NB4 (cell line): ENCODE measurements at regions not wholly inside any gene's neighbourhood (a gene's known extent, or its start where the extent isn't known, plus 50 kb on each side); places are given as distances from the start of the nearest gene placed in this dataset.

ENCODE experiments used
- DNase-seq: peaks from one replicate; pipeline ENCODE4 v3.0.0; 2010; ENCODE audit warnings: low read depth
- H3K4me3 ChIP-seq: one replicate; pipeline ENCODE4 v1.5.1; 2011; ENCODE audit warnings: mild to moderate bottlenecking, low read depth, low read length, moderate library complexity
- MYC ChIP-seq: IDR thresholded peaks from 2 replicates; pipeline ENCODE4 v1.6.1; 2011; ENCODE audit warnings: low read depth, low read length
- POLR2A ChIP-seq: IDR thresholded peaks from 2 replicates; pipeline ENCODE4 v1.6.1; 2011; ENCODE audit warnings: mild to moderate bottlenecking; ENCODE audit not compliant: insufficient read length; ENCODE audit errors: extremely low read depth
- TF ChIP-seq, protein P1 (sequence below): IDR thresholded peaks from one replicate; pipeline ENCODE4 v1.5.1; 2012; ENCODE audit warnings: low read depth, low read length
- TF ChIP-seq, protein P2 (sequence below): IDR thresholded peaks from 2 replicates; pipeline ENCODE4 v1.6.1; 2011; ENCODE audit warnings: low read depth, low read length

DNA sequence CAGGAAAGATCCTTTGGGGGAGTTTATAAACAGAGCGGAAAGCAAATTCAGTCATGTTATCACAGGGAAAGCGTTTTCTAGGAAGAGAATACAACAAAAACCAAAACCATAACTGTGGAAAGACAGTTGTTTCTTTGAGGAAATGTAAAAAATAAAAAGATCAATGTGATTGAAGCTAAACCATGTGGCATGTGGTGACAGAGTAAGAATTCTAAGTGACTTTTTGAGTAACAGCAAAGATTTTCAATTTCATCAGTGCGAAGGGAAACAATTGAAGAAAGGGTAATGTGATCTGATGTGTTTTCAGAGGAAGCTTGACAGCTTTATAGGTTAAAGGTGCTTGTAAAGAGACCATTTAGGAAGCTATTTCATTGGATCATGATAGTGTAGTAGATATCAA is 575.9 kb upstream of the CHORDC1 start:
- H3K4me3 ChIP-seq = no peak overlapping the region
- TF ChIP-seq MYC (no peak), POLR2A (no peak)
- TF ChIP-seq, protein P1, sequence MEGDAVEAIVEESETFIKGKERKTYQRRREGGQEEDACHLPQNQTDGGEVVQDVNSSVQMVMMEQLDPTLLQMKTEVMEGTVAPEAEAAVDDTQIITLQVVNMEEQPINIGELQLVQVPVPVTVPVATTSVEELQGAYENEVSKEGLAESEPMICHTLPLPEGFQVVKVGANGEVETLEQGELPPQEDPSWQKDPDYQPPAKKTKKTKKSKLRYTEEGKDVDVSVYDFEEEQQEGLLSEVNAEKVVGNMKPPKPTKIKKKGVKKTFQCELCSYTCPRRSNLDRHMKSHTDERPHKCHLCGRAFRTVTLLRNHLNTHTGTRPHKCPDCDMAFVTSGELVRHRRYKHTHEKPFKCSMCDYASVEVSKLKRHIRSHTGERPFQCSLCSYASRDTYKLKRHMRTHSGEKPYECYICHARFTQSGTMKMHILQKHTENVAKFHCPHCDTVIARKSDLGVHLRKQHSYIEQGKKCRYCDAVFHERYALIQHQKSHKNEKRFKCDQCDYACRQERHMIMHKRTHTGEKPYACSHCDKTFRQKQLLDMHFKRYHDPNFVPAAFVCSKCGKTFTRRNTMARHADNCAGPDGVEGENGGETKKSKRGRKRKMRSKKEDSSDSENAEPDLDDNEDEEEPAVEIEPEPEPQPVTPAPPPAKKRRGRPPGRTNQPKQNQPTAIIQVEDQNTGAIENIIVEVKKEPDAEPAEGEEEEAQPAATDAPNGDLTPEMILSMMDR = no peak
- TF ChIP-seq, protein P2, sequence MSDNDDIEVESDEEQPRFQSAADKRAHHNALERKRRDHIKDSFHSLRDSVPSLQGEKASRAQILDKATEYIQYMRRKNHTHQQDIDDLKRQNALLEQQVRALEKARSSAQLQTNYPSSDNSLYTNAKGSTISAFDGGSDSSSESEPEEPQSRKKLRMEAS = no peak
- DNase-seq = no peak

DNA sequence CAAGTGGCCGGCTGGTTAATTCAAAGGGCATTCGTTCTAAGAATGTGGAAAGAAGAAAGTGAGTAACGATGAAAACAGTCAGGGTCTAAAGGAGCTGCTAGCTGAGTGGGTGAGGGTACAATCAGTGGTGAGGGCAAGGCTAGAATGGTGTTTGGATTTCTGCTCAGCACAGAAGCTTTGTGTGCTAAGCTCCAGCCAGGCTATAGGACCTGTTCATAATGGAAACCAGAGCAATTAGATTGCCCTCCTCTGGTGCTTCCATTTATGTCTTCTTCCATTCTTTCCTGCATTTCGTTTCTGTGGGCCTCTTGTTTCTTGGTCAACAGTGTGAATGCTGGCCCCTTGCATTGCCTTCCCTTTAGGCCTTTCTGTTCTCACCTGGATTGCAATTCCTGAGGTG is 572.9 kb upstream of the CHORDC1 start:
- DNase-seq = no peak
- H3K4me3 ChIP-seq = no peak overlapping the region
- TF ChIP-seq, protein P1 = no peak
- TF ChIP-seq POLR2A = no peak
- no peak for TF ChIP-seq MYC
- TF ChIP-seq, protein P2 = no peak

DNA sequence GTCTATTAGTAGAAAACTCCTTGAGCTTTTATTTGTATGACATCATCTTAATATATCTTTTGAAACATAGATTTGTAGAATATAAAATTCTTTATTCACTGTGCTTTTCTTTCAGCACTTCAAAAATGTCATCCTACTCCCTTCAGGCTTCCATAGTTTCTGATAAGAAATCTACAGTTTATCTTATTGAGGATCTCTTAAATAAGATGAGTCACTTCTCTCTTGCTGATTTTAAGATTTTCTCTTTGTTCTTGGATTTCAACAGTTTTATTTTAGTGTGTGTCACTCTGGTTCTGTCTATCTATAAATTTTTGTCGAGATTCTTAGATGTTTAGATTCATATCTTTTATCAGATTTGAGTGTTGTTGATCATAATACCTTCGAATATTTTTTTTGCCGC is 566.1 kb upstream of the CHORDC1 start:
- no peak for TF ChIP-seq POLR2A
- TF ChIP-seq, protein P1 = no peak
- TF ChIP-seq, protein P2 = no peak
- no peak for TF ChIP-seq MYC
- no peak for DNase-seq
- no peak overlapping the region for H3K4me3 ChIP-seq

DNA sequence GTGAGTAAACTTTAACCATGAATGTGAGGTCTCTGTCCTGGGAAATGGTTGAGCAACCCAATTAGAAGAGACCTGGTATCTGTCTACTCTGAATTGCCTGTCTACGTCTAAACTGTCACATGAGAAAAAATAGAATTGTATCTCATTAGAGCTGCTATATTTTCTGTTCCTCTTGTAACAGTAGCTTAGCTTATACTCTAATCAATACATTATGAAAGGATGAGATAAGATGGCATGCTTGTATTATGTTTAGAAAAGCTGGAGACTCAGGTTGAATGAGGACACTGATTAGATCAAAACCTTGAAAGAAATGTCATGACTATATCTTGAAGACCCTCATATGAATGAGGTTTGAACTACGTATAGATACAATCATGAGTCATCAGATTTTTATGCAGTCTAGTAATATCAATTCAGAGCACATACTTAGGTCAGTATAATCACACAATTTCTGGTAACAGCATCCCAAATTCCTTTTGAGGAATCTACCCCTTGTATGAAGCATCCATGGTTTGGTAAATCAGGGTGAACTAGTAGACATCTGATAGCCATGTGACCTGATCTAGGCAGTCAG is 561.5 kb upstream of the CHORDC1 start:
- DNase-seq = no peak
- TF ChIP-seq, protein P1 = no peak
- TF ChIP-seq POLR2A (no peak), MYC (no peak)
- TF ChIP-seq, protein P2 = no peak
- H3K4me3 ChIP-seq = no peak overlapping the region

DNA sequence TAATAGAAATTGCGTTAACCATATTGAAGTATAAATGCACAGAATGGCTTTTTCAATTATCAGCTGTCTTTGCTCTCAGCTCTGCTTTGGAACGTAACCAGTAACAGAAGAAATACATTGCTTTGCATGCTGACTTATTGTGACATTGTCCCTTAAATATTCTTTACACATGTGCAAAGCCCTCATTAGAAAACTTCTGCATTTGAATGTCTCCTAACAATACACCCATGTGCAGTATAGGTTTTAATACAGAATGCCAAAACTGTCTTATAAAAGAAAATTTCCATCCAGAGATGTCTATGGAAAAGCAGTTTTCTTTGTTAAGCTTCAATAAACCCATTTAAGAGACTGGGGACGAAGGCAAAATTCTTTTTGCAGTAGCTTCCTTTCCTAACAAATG is 560.3 kb upstream of the CHORDC1 start:
- no peak overlapping the region for H3K4me3 ChIP-seq
- no peak for DNase-seq
- TF ChIP-seq POLR2A (no peak), MYC (no peak)
- TF ChIP-seq, protein P1 = no peak
- TF ChIP-seq, protein P2 = no peak

DNA sequence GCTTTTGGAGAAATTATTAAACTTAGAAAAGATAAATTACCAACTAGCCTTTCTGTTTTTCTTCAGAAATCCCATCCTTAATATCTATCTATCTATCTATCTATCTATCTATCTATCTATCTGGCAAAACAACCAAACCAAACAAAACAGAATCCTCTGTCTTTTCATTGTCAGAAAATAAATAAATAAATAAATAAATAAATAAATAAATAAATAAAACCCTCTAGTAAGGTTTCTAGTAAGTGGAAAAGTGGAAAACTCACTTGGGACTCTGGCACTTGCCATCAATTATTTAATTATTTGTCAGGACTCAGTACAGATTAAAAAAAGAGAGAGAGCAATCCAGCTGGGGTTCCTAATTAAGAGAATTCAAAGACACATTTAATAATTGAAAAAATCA is 556.2 kb upstream of the CHORDC1 start:
- no peak overlapping the region for H3K4me3 ChIP-seq
- no peak for DNase-seq
- TF ChIP-seq, protein P2 = no peak
- no peak for TF ChIP-seq POLR2A
- TF ChIP-seq MYC = no peak
- TF ChIP-seq, protein P1 = no peak
